SH-SY5Y (cell line): ENCODE measurements at regions not wholly inside any gene's neighbourhood (a gene's known extent, or its start where the extent isn't known, plus 50 kb on each side); places are given as distances from the start of the nearest gene placed in this dataset.

Experiments used
- GATA2 ChIP-seq: IDR thresholded peaks from 2 replicates; pipeline ENCODE4 v1.6.1; 2011; ENCODE audit warnings: mild to moderate bottlenecking, low read depth, low read length
- GATA3 ChIP-seq: IDR thresholded peaks from 2 replicates; pipeline ENCODE4 v1.6.1; 2011; ENCODE audit warnings: low read depth, mild to moderate bottlenecking, low read length, moderate library complexity

- TF ChIP-seq GATA2 (no peak), GATA3 (no peak)
Observed at GRCh38 chr5:39691993-39692392, 267.2 kb upstream of the DAB2 start.

GRCh38 chr5:39691136-39691535 lies 266.4 kb upstream of the DAB2 start:
- TF ChIP-seq GATA2, result no peak
- no peak for TF ChIP-seq GATA3

GRCh38 chr5:39689919-39690318 lies 265.1 kb upstream of the DAB2 start:
- TF ChIP-seq GATA3, result no peak

GRCh38 chr5:39680213-39680612 lies 255.4 kb upstream of the DAB2 start:
- TF ChIP-seq GATA3 (no peak), GATA2 (no peak)

GRCh38 chr5:39678534-39678933 lies 253.8 kb upstream of the DAB2 start:
- TF ChIP-seq GATA2 (no peak), GATA3 (no peak)

- no peak for TF ChIP-seq GATA2
- no peak for TF ChIP-seq GATA3
Observed at GRCh38 chr5:39675676-39676075, 250.9 kb upstream of the DAB2 start.

- TF ChIP-seq GATA3 (no peak), GATA2 (no peak)
Observed at GRCh38 chr5:39674209-39675082, 249.7 kb upstream of the DAB2 start.

GRCh38 chr5:39671561-39671961 lies 246.8 kb upstream of the DAB2 start:
- TF ChIP-seq GATA3 (no peak), GATA2 (no peak)

GRCh38 chr5:39670955-39671354 lies 246.2 kb upstream of the DAB2 start:
- TF ChIP-seq GATA3 (no peak), GATA2 (no peak)

GRCh38 chr5:39670391-39670790 lies 245.6 kb upstream of the DAB2 start:
- TF ChIP-seq GATA2 (no peak), GATA3 (no peak)

GRCh38 chr5:39668980-39669379 lies 244.2 kb upstream of the DAB2 start:
- TF ChIP-seq GATA2 (no peak), GATA3 (no peak)

GRCh38 chr5:39665328-39665727 lies 240.5 kb upstream of the DAB2 start:
- TF ChIP-seq GATA3 (no peak), GATA2 (no peak)

- TF ChIP-seq GATA3 (no peak), GATA2 (no peak)
Observed at GRCh38 chr5:39662945-39663344, 238.2 kb upstream of the DAB2 start.

GRCh38 chr5:39661026-39661779 lies 236.4 kb upstream of the DAB2 start:
- TF ChIP-seq GATA2, result no peak
- TF ChIP-seq GATA3, result no peak

GRCh38 chr5:39660020-39660419 lies 235.2 kb upstream of the DAB2 start:
- no peak for TF ChIP-seq GATA2
- TF ChIP-seq GATA3, result no peak
